NCI-H2171 (cell line): ENCODE measurements at regions not wholly inside any gene's neighbourhood (a gene's known extent, or its start where the extent isn't known, plus 50 kb on each side); places are given as distances from the start of the nearest gene placed in this dataset.

Experiments
- DNase-seq: peaks from one replicate; lab custom pipeline; 2025; lab: John Stamatoyannopoulos, UW

GRCh38 chr17:68660302-68660701, 59.1 kb upstream of the FAM20A start:
- no peak for DNase-seq

GRCh38 chr17:68658999-68659780, 58.0 kb upstream of the FAM20A start:
- no peak for DNase-seq

GRCh38 chr17:68657576-68657975, 56.4 kb upstream of the FAM20A start:
- no peak for DNase-seq

GRCh38 chr17:68657166-68657565, 56.0 kb upstream of the FAM20A start:
- no peak for DNase-seq

GRCh38 chr17:68656666-68657065, 55.5 kb upstream of the FAM20A start:
- no peak for DNase-seq
